MM.1S (cell line): ENCODE measurements at regions not wholly inside any gene's neighbourhood (a gene's known extent, or its start where the extent isn't known, plus 50 kb on each side); places are given as distances from the start of the nearest gene placed in this dataset.

Source experiments
- EZH2 ChIP-seq: fragments of 300-600 bp; sonication (generic); optimal IDR thresholded peaks from 2 replicates; pipeline ENCODE3; 2017; ENCODE audit warnings: low read depth, mild to moderate bottlenecking, antibody characterized with exemption, low read length, mixed read lengths
- TF ChIP-seq, protein P1 (sequence below): fragments of 300-600 bp; sonication (generic); IDR thresholded peaks from 2 replicates; pipeline ENCODE4 v1.5.1; 2016; ENCODE audit warnings: antibody characterized with exemption, low read length, mixed read lengths

DNA sequence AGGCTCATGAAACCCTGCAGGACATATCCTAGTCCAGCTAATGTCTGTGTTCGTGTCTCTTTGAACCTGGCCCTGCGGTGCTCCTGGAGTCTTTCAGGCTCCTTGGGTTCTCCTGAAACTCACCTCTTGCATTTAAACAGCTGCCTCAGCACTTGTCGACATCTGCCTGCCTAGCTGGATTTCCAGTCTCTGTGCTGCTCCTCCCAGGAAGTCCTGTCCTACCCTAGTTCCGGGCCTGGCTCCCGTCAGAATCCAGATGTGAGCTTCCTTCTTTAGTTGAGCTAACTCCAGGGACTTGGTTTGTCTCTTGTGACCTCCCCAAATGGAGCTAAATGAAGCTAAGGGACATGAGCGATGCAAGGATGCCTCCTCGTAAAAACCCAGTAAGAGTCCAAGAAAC is 155.2 kb upstream of the PIRT start:
- TF ChIP-seq, protein P1, sequence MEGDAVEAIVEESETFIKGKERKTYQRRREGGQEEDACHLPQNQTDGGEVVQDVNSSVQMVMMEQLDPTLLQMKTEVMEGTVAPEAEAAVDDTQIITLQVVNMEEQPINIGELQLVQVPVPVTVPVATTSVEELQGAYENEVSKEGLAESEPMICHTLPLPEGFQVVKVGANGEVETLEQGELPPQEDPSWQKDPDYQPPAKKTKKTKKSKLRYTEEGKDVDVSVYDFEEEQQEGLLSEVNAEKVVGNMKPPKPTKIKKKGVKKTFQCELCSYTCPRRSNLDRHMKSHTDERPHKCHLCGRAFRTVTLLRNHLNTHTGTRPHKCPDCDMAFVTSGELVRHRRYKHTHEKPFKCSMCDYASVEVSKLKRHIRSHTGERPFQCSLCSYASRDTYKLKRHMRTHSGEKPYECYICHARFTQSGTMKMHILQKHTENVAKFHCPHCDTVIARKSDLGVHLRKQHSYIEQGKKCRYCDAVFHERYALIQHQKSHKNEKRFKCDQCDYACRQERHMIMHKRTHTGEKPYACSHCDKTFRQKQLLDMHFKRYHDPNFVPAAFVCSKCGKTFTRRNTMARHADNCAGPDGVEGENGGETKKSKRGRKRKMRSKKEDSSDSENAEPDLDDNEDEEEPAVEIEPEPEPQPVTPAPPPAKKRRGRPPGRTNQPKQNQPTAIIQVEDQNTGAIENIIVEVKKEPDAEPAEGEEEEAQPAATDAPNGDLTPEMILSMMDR = no peak
- TF ChIP-seq EZH2 = no peak
